OCI-LY1 (cell line): ENCODE measurements at regions not wholly inside any gene's neighbourhood (a gene's known extent, or its start where the extent isn't known, plus 50 kb on each side); places are given as distances from the start of the nearest gene placed in this dataset.

Source experiments
- H2AFZ ChIP-seq: fragments of 200-600 bp; sonication (generic), shearing (Covaris generic); 2 replicates; pipeline ENCODE4 v1.6.0; 2014; ENCODE audit warnings: antibody characterized with exemption, mild to moderate bottlenecking, low read length
- H3F3A ChIP-seq: fragments of 200-600 bp; sonication (generic), shearing (Covaris generic); 2 replicates; pipeline ENCODE4 v1.6.0; 2014; ENCODE audit warnings: mild to moderate bottlenecking, antibody characterized with exemption, low read length, moderate library complexity; ENCODE audit not compliant: insufficient read depth
- H3K27ac ChIP-seq: fragments of 200-600 bp; sonication (generic); 2 replicates; pipeline ENCODE4 v1.5.1; 2014; ENCODE audit warnings: low read length, mixed run types, mild to moderate bottlenecking, low read depth; ENCODE audit not compliant: poor library complexity, severe bottlenecking
- H3K27me3 ChIP-seq: fragments of 200-600 bp; sonication (generic); 2 replicates; pipeline ENCODE4 v1.6.0; 2014; ENCODE audit warnings: antibody characterized with exemption, mild to moderate bottlenecking, low read length, moderate library complexity; ENCODE audit not compliant: insufficient read depth
- H3K36me3 ChIP-seq: fragments of 200-600 bp; sonication (generic); 2 replicates; pipeline ENCODE4 v1.6.1; 2014; ENCODE audit warnings: mild to moderate bottlenecking, antibody characterized with exemption, low read length, moderate library complexity, mixed read lengths; ENCODE audit not compliant: insufficient read depth
- H3K4me1 ChIP-seq: fragments of 200-600 bp; sonication (generic); 2 replicates; pipeline ENCODE4 v1.5.1; 2014; ENCODE audit warnings: mild to moderate bottlenecking, low read length, moderate library complexity; ENCODE audit not compliant: insufficient read depth, severe bottlenecking
- H3K4me2 ChIP-seq: fragments of 200-600 bp; sonication (generic), shearing (Covaris generic); 2 replicates; pipeline ENCODE4 v1.6.1; 2014; ENCODE audit warnings: low read length
- H3K4me3 ChIP-seq: fragments of 200-600 bp; sonication (generic); 2 replicates; pipeline ENCODE4 v1.5.1; 2014; ENCODE audit warnings: low read length, low read depth, mild to moderate bottlenecking, mixed read lengths; ENCODE audit not compliant: poor library complexity, severe bottlenecking
- H3K79me2 ChIP-seq: fragments of 200-600 bp; shearing (Covaris generic); 2 replicates; pipeline ENCODE4 v1.6.1; 2016; ENCODE audit warnings: mixed run types, low read length, mixed read lengths; ENCODE audit not compliant: insufficient read depth
- H3K9ac ChIP-seq: fragments of 200-600 bp; sonication (generic), shearing (Covaris generic); 2 replicates; pipeline ENCODE4 v1.6.1; 2014; ENCODE audit warnings: mild to moderate bottlenecking, low read length, mixed read lengths
- H3K9me2 ChIP-seq: fragments of 200-600 bp; sonication (generic), shearing (Covaris generic); 2 replicates; pipeline ENCODE4 v1.6.1; 2014; ENCODE audit warnings: low read depth, mild to moderate bottlenecking, low read length, mixed read lengths
- H3K9me3 ChIP-seq: fragments of 200-600 bp; shearing (Covaris generic); 2 replicates; pipeline ENCODE4 v1.6.1; 2014; ENCODE audit warnings: low read length, mixed read lengths
- H4K20me1 ChIP-seq: fragments of 200-600 bp; sonication (generic), shearing (Covaris generic); 2 replicates; pipeline ENCODE4 v1.6.0; 2016; ENCODE audit warnings: mild to moderate bottlenecking, low read length; ENCODE audit not compliant: insufficient read depth
- CTCF ChIP-seq: fragments of 200-600 bp; sonication (generic), shearing (Covaris generic); IDR thresholded peaks from 2 replicates; pipeline ENCODE4 v1.5.1; 2017; ENCODE audit warnings: mild to moderate bottlenecking, antibody characterized with exemption, low read length, moderate library complexity, mixed read lengths
- EZH2 ChIP-seq: fragments of 200-600 bp; sonication (generic), shearing (Covaris generic); IDR thresholded peaks from 2 replicates; pipeline ENCODE4 v1.8.0; 2017; ENCODE audit warnings: borderline replicate concordance, mixed run types, mild to moderate bottlenecking, antibody characterized with exemption, low read length, moderate library complexity, mixed read lengths

GRCh38 chr4:156503119-156503518, 468.5 kb downstream of the PDGFC start:
- Histone ChIP-seq H3F3A (no peaks in the 10 kb centered on the region), H3K27ac (no peak overlapping the region), H3K9me3 (no peaks in the 10 kb centered on the region), H3K4me1 (no peaks in the 10 kb centered on the region), H3K27me3 (no peaks in the 10 kb centered on the region), H3K79me2 (no peaks in the 10 kb centered on the region), H3K4me3 (no peak overlapping the region), H2AFZ (no peak overlapping the region), H3K4me2 (no peak overlapping the region), H3K36me3 (no peaks in the 10 kb centered on the region), H3K9me2 (no peaks in the 10 kb centered on the region), H4K20me1 (no peaks in the 10 kb centered on the region), H3K9ac (no peak overlapping the region)
- TF ChIP-seq CTCF = no peak
- TF ChIP-seq EZH2 = no peak

GRCh38 chr4:156501962-156502361, 469.6 kb downstream of the PDGFC start:
- Histone ChIP-seq H3K36me3 (no peaks in the 10 kb centered on the region), H3K4me3 (no peak overlapping the region), H3K9ac (no peak overlapping the region), H3K4me2 (no peak overlapping the region), H3F3A (no peaks in the 10 kb centered on the region), H3K9me2 (no peaks in the 10 kb centered on the region), H3K27ac (no peak overlapping the region), H3K27me3 (no peaks in the 10 kb centered on the region), H3K79me2 (no peaks in the 10 kb centered on the region), H4K20me1 (no peaks in the 10 kb centered on the region), H3K4me1 (no peaks in the 10 kb centered on the region), H2AFZ (no peak overlapping the region), H3K9me3 (no peaks in the 10 kb centered on the region)
- no peak for TF ChIP-seq EZH2
- TF ChIP-seq CTCF = no peak

GRCh38 chr4:156499684-156500083, 471.9 kb downstream of the PDGFC start:
- H3F3A ChIP-seq = no peaks in the 10 kb centered on the region
- no peaks in the 10 kb centered on the region for H3K9me3 ChIP-seq
- H3K27ac ChIP-seq = no peak overlapping the region
- H3K4me3 ChIP-seq = no peak overlapping the region
- H3K9me2 ChIP-seq = no peaks in the 10 kb centered on the region
- TF ChIP-seq EZH2 (no peak), CTCF (no peak)
- H3K79me2 ChIP-seq = no peaks in the 10 kb centered on the region
- no peaks in the 10 kb centered on the region for H3K4me1 ChIP-seq
- H3K9ac ChIP-seq = no peak overlapping the region
- H3K27me3 ChIP-seq = no peaks in the 10 kb centered on the region
- H3K4me2 ChIP-seq = no peak overlapping the region
- no peaks in the 10 kb centered on the region for H4K20me1 ChIP-seq
- no peak overlapping the region for H2AFZ ChIP-seq
- no peaks in the 10 kb centered on the region for H3K36me3 ChIP-seq
